22Rv1 (cell line): ENCODE measurements at regions not wholly inside any gene's neighbourhood (a gene's known extent, or its start where the extent isn't known, plus 50 kb on each side); places are given as distances from the start of the nearest gene placed in this dataset.

Experiments used
- ZFX ChIP-seq: fragments of 450-650 bp; IDR thresholded peaks from 2 replicates; pipeline ENCODE4 v1.6.1; 2017; ENCODE audit warnings: antibody characterized with exemption, borderline replicate concordance
- TF ChIP-seq, protein P1 (sequence below): fragments of 450-650 bp; IDR thresholded peaks from 2 replicates; pipeline ENCODE4 v1.5.1; 2017; ENCODE audit warnings: mild to moderate bottlenecking

DNA sequence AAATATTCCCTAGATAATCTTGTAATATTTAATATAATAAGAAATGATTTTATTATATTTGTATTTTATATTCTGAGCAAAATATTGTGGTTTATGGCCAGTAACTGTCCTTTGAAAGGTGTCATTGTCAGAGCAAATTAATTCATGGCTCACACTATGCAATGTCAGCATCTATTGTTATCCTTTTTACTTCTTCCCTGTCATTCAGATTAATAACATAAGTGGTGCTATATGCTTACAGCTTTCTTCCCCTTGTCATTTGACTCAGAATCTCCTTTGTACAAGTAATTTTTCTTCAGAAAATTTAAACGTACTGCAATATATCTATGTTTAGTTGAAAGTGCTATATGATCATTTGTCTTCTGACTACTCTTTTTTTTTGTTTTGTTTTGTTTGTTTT, 1738.2 kb upstream of the MIR17HG start:
- TF ChIP-seq, protein P1, sequence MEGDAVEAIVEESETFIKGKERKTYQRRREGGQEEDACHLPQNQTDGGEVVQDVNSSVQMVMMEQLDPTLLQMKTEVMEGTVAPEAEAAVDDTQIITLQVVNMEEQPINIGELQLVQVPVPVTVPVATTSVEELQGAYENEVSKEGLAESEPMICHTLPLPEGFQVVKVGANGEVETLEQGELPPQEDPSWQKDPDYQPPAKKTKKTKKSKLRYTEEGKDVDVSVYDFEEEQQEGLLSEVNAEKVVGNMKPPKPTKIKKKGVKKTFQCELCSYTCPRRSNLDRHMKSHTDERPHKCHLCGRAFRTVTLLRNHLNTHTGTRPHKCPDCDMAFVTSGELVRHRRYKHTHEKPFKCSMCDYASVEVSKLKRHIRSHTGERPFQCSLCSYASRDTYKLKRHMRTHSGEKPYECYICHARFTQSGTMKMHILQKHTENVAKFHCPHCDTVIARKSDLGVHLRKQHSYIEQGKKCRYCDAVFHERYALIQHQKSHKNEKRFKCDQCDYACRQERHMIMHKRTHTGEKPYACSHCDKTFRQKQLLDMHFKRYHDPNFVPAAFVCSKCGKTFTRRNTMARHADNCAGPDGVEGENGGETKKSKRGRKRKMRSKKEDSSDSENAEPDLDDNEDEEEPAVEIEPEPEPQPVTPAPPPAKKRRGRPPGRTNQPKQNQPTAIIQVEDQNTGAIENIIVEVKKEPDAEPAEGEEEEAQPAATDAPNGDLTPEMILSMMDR: no peak
- no peak for TF ChIP-seq ZFX
